ENCODE measurements at regions not wholly inside any gene's neighbourhood (a gene's known extent, or its start where the extent isn't known, plus 50 kb on each side); places are given as distances from the start of the nearest gene placed in this dataset.

DNA sequence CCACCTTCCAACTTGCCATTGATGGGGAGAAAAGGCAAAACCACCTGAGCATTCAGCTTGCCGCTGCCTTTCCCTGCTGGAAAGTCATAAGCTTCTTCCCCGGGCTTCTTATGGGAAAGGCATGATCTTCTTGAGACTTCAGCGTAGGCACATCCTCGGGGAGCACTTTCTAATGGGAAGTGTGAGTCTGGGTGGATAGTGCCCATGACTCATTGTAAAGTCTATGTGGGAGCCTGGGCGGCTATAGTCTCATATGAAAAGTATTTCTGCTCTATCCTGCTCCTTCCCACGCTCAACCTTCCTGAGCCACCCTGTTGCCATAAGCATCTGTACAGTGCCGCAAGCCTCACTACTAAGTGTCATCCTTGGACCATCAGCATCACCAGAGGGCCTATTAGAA, 309.9 kb upstream of the THBS1 start:
- Mint-ChIP-seq H3K4me3 (no peak overlapping the region), H3K27ac (no peak overlapping the region), H3K36me3 (no peaks in the 10 kb centered on the region), H3K9me3 (peaks cover 0 to 2% (median 1%) of the 10 kb centered on the region in 3 donors), H3K4me1 (no peaks in the 10 kb centered on the region), H3K27me3 (no peaks in the 10 kb centered on the region)

DNA sequence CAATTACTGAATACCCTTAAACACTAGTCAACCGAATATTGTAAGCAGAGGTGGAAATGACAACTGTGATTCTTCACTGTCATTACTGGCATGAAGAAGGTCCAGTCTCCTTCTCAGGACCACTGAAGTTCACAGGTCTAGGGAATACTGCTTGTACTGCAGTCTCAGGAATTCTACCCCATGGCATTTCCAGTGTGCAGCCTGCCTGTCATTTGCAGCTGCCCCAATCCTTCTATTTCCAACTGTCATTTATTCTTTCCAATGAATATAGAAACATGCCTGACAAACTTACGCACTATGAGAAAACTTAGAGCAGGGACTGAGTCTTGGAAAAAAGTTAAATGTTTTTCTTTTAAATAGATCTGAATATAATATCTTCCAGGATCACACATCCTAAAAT, 308.0 kb upstream of the THBS1 start:
- Mint-ChIP-seq H3K27me3 (no peaks in the 10 kb centered on the region), H3K27ac (no peak overlapping the region), H3K4me1 (no peaks in the 10 kb centered on the region), H3K36me3 (no peaks in the 10 kb centered on the region), H3K9me3 (peaks cover 0 to 2% (median 0%) of the 10 kb centered on the region in 3 donors), H3K4me3 (no peak overlapping the region)

DNA sequence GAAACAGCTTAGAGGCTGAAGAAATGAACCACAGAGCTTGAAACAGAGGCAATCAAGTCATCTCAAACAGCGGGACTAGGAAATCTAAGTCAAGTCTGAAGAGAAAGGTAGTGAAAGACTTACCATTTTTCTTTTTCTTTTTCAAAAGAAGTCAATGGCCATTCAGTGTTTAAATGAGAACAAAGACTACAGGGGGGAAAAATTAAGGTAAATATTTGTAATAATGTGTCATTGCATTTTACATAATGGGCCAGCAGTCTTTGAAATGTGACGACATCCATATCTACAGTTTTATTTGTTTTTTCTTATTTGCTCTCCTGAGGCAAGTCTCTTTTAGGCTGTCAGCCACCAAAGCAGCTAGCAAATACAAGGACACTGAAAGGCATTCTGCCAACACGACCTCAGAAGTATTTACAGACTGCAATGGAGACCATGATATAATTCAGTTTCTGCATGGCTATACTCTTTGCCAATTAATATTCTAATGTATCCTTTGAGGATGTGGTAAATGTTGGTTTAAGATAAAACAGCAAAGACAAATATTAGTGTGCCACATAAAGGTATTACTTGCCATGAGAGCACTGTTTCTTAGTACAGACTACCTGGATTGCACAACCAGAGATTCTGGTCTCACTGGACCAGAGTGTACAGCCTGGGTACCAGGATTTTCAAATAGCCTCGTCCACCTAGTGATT, 307.0 kb upstream of the THBS1 start:
- no peak overlapping the region for H3K27ac Mint-ChIP-seq
- H3K9me3 Mint-ChIP-seq = peaks cover 0 to 4% (median 0%) of the 10 kb centered on the region in 3 donors
- no peaks in the 10 kb centered on the region for H3K27me3 Mint-ChIP-seq
- H3K36me3 Mint-ChIP-seq = no peaks in the 10 kb centered on the region
- no peaks in the 10 kb centered on the region for H3K4me1 Mint-ChIP-seq
- no peak overlapping the region for H3K4me3 Mint-ChIP-seq

DNA sequence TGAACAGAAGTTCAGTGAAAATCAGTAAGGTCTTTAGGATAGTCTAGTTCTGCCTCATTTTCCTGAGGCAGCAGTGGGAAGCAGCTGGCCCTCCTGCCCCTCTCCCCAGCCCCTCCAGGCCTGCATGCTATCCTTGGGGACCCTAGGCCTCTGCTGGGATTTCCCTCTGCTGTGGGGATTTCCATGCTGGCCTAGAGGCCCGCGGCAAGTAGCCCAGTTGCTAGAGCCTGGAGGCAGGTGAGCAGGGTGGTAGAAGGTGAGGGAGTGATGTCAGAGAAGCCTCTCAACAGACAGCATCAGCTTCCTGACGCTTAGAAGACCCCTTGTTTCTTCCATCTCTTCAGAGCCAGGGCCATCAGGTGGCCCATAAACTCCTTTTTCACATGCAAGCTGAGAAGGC, 305.8 kb upstream of the THBS1 start:
- H3K27me3 Mint-ChIP-seq = no peaks in the 10 kb centered on the region
- peaks cover 0 to 10% (median 0%) of the 10 kb centered on the region in 3 donors for H3K9me3 Mint-ChIP-seq
- H3K36me3 Mint-ChIP-seq = no peaks in the 10 kb centered on the region

DNA sequence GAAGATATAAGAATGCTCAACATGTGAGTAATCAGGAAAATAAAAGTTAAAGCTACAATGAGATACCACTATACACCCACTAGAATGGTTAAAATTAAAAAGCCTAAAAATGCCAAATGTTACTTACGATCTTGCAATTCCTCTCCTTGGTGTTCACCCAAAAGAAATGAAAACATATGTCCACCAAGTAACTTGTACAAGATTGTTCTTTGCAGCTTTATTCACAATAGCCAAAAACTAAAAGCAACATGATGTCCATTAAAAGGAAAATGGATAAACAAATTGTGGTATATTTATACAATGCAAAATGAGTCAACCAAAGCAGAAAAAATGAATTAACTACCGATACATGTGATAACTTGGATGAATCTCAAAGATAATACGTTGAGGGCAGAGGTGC, 301.6 kb upstream of the THBS1 start:
- Mint-ChIP-seq H3K4me3 (no peak overlapping the region), H3K4me1 (no peaks in the 10 kb centered on the region)

More for the DNA sequence above, 305.8 kb upstream of the THBS1 start:
- Mint-ChIP-seq H3K4me3 (no peak overlapping the region), H3K27ac (no peak overlapping the region), H3K4me1 (no peaks in the 10 kb centered on the region)

DNA sequence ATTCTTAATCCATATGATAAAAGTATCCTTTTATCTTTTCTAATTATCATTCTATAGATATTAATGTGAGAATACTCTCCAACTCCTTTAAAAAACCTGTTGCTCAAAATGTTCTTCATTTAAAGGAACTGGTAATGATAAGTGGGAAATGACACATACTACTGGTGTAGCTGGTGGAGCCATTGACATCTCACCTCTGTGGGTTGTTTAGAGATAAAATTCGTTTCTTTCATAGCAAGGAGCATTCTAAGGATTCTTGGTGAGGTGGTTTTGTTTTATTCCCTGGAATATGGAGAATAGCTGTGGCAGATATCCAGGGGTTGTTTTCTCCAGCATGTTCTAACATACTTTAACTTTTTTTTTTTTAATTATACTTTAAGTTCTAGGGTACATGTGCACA, 299.8 kb upstream of the THBS1 start:
- Mint-ChIP-seq H3K9me3 (peaks cover 0 to 10% (median 10%) of the 10 kb centered on the region in 3 donors), H3K27me3 (peaks cover 2% of the 10 kb centered on the region), H3K36me3 (no peaks in the 10 kb centered on the region), H3K4me1 (no peaks in the 10 kb centered on the region), H3K4me3 (no peak overlapping the region), H3K27ac (no peak overlapping the region)

More for the DNA sequence above, 301.6 kb upstream of the THBS1 start:
- Mint-ChIP-seq H3K27me3 (no peaks in the 10 kb centered on the region), H3K36me3 (no peaks in the 10 kb centered on the region), H3K9me3 (peaks cover 0 to 10% (median 8%) of the 10 kb centered on the region in 3 donors), H3K27ac (no peak overlapping the region)

DNA sequence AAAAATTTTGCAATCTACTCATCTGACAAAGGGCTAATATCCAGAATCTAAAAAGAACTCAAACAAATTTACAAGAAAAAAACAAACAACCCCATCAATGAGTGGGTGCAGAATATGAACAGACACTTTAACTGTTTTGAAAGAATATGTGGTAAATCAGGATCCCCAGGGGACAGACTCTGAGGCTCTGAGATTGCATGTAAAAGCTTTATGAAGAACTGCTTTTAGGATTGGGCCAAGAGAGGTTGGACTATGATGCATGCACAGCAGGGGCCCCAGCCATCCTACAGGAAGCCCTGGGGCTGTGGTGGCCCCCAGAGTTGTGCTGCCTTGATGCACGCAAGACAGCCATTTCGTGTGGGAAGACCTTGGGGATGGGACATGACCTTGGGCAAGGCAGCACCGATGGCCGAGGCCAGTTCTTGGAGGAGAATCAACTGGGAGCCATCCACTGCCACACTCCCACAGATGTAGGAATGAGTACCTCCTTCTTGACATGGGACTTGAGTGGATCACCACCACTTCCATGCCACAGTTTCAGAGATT, 298.1 kb upstream of the THBS1 start:
- Mint-ChIP-seq H3K4me3 (no peak overlapping the region), H3K27ac (no peak overlapping the region), H3K4me1 (no peaks in the 10 kb centered on the region), H3K9me3 (peaks cover 0 to 10% (median 10%) of the 10 kb centered on the region in 3 donors), H3K27me3 (peaks cover 6% of the 10 kb centered on the region), H3K36me3 (no peaks in the 10 kb centered on the region)

DNA sequence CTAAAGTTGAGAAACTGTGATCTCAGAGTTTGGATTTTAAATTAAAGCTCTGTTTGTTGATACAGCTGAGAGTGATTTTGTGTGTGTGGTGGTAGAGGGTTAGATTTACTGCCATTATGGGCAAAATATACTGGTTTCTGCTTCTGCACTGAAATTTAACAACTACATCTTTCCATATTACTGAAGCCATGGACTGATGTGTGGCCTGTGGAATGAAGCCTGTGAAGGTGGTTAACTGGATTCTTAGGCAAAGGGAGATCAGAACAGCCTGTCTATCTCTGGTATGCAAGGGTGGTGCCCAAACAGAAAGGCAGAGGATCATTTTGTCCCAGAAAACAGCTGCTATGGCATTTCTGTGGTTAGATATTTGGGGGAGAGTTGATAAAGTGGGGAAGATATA, 297.3 kb upstream of the THBS1 start:
- Mint-ChIP-seq H3K27ac (no peak overlapping the region), H3K4me3 (no peak overlapping the region), H3K9me3 (peaks cover 1 to 10% (median 9%) of the 10 kb centered on the region in 3 donors), H3K4me1 (no peaks in the 10 kb centered on the region), H3K27me3 (peaks cover 6% of the 10 kb centered on the region), H3K36me3 (no peaks in the 10 kb centered on the region)

DNA sequence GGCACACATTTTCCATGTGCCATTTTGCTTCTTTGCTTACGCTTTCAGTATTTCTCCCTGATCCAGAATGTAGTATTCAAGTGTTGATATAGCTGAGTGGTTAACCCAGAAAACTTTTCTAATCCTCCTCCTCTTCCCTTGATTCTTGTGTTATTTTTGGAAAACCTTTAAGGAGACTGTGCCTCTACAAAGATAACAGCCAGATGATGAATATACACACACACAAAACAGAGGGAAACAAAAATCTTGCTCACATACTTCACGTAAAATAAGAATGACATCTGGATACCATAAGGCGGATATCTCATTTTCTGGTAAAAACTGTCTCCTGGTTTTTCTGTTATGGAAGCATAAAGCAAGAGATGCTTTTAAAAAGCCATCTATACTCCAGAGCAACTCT, 295.8 kb upstream of the THBS1 start:
- H3K27me3 Mint-ChIP-seq = peaks cover 6% of the 10 kb centered on the region

DNA sequence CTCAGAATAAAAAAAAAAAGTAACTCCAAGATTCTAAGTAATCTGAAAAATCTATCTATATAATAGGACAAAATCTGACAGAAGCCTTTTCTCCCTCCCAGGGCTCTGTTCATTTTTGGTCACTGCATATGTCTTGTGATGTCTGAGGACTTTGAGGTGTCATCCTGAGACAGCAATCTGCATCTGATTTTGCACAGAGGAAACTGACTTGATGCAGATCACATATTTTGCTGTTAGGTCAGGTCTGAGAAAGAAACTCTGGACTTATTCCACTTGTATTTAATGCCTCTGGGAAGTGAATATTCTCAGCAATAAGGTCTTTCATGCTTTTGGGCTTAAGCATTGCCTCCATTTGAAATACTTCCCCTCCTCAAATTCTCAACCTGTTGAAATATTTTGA, 295.2 kb upstream of the THBS1 start:
- H3K27ac Mint-ChIP-seq = no peak overlapping the region
- H3K9me3 Mint-ChIP-seq = peaks cover 1 to 10% (median 4%) of the 10 kb centered on the region in 3 donors
- H3K4me3 Mint-ChIP-seq = no peak overlapping the region
- H3K36me3 Mint-ChIP-seq = no peaks in the 10 kb centered on the region
- no peaks in the 10 kb centered on the region for H3K4me1 Mint-ChIP-seq
- peaks cover 6% of the 10 kb centered on the region for H3K27me3 Mint-ChIP-seq

More for the DNA sequence above, 295.8 kb upstream of the THBS1 start:
- Mint-ChIP-seq H3K9me3 (peaks cover 1 to 10% (median 4%) of the 10 kb centered on the region in 3 donors), H3K27ac (no peak overlapping the region), H3K4me3 (no peak overlapping the region), H3K36me3 (no peaks in the 10 kb centered on the region), H3K4me1 (no peaks in the 10 kb centered on the region)

DNA sequence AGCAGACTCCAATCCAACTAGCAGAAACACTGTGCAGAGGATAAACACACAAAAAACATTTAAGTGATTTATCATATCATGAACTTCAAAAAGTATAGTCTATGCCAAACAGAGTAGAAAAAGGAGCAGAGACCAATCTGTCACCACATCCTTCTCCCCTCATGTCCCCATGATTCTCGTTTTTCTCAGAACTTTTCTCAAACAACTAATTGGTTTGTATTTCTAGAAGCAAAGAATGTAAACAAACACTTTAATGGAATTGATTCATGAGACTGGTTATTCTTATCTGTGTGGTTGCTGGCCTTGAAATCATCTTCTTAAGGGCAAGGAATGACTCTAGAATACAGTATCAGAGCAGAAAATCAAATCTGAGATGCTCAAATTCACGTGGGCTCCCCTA, 294.2 kb upstream of the THBS1 start:
- Mint-ChIP-seq H3K27ac (peak overlapping the region in 1 of 3 donors; percentile 14), H3K4me3 (no peak overlapping the region), H3K27me3 (peaks cover 6% of the 10 kb centered on the region), H3K9me3 (peaks cover 1 to 11% (median 2%) of the 10 kb centered on the region in 3 donors), H3K4me1 (no peaks in the 10 kb centered on the region), H3K36me3 (no peaks in the 10 kb centered on the region)

DNA sequence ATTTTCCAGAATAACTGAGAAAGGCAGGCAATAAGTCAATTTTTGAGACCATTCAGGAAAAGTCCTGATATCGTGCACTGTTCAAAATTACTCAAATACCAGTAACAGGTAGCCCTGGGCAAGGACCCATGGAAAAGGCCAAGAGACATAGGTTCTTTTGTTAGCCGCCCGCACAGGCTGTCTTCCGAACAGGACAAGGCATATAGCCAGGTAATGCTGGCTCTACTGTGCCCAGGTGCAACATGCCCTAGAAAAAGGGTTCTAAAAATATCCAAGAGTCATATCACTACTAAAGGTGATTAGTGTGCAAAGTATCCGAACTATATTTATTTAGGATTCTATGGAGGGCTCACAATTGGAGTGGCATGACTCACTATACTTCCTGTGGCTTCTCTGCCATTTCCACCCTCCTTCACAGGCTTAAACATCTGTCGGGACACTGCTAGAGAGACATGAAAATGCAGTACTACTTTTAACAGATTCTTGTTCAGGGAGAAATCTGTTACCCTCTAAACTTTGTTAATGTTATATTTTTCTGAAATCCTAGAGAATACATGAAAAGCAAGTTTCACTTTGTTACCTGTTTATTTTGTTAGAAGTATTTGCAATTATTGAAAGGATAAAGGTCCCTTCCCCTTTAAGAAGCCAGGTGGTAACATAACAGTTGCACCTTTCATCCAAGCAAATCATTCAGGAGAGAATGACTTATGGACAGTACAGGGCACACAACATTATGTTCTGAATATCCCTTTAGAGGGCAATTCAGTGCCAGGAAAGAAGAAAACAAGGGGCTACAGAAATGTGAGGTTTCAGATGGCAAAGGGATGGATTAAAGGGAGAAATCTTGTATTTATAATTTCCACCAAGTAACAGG, 293.3 kb upstream of the THBS1 start:
- H3K4me3 Mint-ChIP-seq = no peak overlapping the region
- H3K27me3 Mint-ChIP-seq = peaks cover 7% of the 10 kb centered on the region
- H3K27ac Mint-ChIP-seq = no peak overlapping the region
- H3K36me3 Mint-ChIP-seq = no peaks in the 10 kb centered on the region
- no peaks in the 10 kb centered on the region for H3K4me1 Mint-ChIP-seq
- peaks cover 3 to 16% (median 4%) of the 10 kb centered on the region in 3 donors for H3K9me3 Mint-ChIP-seq

DNA sequence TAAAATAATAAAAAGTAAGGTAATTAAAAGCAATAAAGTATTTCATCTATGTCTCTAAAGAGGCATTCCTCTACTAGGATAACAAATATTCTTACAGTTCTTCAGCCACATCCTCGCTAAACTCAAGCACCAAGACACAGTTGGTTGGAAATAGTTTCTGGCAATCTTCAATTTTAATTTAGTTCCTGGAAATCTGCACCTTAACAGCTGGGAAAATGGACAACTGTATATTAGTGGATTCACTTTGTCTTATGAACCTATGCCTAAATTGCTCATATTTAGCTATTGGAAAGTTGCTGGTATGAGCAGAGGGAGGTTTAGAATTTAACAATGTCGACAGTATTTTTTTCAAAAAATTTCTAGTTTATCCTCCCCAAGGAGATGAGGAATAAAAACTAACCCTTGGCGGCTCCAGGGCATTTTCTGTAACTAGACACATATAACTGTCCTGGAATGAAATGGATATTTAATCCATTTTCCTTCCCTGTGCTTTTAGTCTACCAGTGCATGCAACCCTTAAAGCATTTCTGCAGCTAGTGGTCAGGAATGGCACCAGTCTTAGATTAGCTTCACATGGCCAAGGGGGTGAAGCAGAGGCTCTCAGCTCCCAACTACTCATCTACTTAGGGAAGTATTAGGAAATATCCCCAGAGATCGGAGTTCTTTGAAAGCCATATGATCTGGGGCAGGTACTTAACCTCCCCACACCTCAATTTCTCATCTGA, 290.0 kb upstream of the THBS1 start:
- no peaks in the 10 kb centered on the region for H3K36me3 Mint-ChIP-seq
- H3K4me3 Mint-ChIP-seq = no peak overlapping the region
- peaks cover 3 to 13% (median 9%) of the 10 kb centered on the region in 3 donors for H3K9me3 Mint-ChIP-seq
- H3K27ac Mint-ChIP-seq = no peak overlapping the region
- H3K4me1 Mint-ChIP-seq = no peaks in the 10 kb centered on the region
- H3K27me3 Mint-ChIP-seq = peaks cover 5% of the 10 kb centered on the region

DNA sequence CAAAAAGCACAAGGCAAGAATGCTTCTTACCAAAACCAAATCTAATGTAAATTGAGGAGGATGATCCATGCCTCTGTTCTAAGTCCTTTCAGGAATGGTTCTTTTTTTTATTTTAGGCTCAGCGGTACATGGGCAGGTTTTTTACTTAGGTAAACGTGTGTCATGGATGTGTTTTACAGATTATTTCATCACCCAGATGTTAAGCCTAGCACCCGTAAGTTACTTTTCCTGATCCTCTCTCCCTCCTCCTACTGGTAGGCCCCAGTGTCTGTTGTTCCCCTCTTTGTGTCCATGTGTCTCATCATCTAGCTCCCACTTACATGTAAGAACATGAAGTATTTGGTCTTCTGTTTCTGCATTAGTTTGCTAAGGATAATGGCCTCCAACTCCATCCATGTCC, 289.2 kb upstream of the THBS1 start:
- H3K36me3 Mint-ChIP-seq = no peaks in the 10 kb centered on the region
- H3K27me3 Mint-ChIP-seq = peaks cover 5% of the 10 kb centered on the region
- H3K4me3 Mint-ChIP-seq = no peak overlapping the region
- no peaks in the 10 kb centered on the region for H3K4me1 Mint-ChIP-seq
- H3K9me3 Mint-ChIP-seq = peaks cover 3 to 13% (median 9%) of the 10 kb centered on the region in 3 donors
- H3K27ac Mint-ChIP-seq = no peak overlapping the region

DNA sequence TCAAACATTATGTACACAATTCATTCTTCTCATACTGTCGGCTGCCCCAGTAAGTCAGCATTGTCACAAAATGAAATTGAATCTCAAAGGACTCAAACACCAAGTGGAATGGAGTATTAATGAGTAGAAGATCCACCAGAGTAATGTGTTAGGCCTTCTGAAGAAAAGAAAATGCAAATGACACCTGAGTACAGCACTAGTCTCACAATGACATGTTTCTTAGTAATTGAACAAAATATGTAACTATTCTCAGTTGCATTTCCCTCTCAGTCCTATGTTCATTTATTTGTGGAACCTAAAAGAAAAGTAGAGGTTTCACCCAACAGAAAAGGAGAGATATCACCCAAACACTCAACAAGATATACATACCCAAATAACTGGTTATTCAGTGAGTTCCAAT, 283.9 kb upstream of the THBS1 start:
- Mint-ChIP-seq H3K4me3 (no peak overlapping the region), H3K36me3 (no peaks in the 10 kb centered on the region), H3K9me3 (peaks cover 0 to 10% (median 7%) of the 10 kb centered on the region in 3 donors), H3K27me3 (no peaks in the 10 kb centered on the region), H3K27ac (no peak overlapping the region), H3K4me1 (no peaks in the 10 kb centered on the region)
